Fibroblast of villous mesenchyme (primary cell): ENCODE measurements at regions not wholly inside any gene's neighbourhood (a gene's known extent, or its start where the extent isn't known, plus 50 kb on each side); places are given as distances from the start of the nearest gene placed in this dataset.

ENCODE experiments used
- DNase-seq: peaks from one replicate; pipeline ENCODE4 v3.0.0-alpha.2; 2010; ENCODE audit warnings: low read depth
- H3K4me3 ChIP-seq: 2 replicates; pipeline ENCODE4 v1.5.1; 2011; ENCODE audit warnings: low read depth, mild to moderate bottlenecking, low read length
- CTCF ChIP-seq: IDR thresholded peaks from 2 replicates; pipeline ENCODE4 v1.5.1; 2012; ENCODE audit warnings: low read depth, mild to moderate bottlenecking, low read length; ENCODE audit not compliant: insufficient read depth

GRCh38 chr6:156351346-156351966 is 425.7 kb upstream of the ARID1B start:
- H3K4me3 ChIP-seq = no peak overlapping the region
- no peak for DNase-seq
- no peak for TF ChIP-seq CTCF

- TF ChIP-seq CTCF = no peak
These were observed 426.8 kb upstream of the ARID1B start for GRCh38 chr6:156350337-156350736.

GRCh38 chr6:156348849-156349248 is 428.3 kb upstream of the ARID1B start:
- no peak for TF ChIP-seq CTCF
- H3K4me3 ChIP-seq = no peak overlapping the region
- no peak for DNase-seq

More at GRCh38 chr6:156350337-156350736, 426.8 kb upstream of the ARID1B start:
- DNase-seq = no peak
- no peak overlapping the region for H3K4me3 ChIP-seq

- DNase-seq = no peak
- no peak overlapping the region for H3K4me3 ChIP-seq
These were observed 428.8 kb upstream of the ARID1B start for GRCh38 chr6:156348424-156348823.

GRCh38 chr6:156347656-156348055 is 429.5 kb upstream of the ARID1B start:
- H3K4me3 ChIP-seq = no peak overlapping the region
- no peak for TF ChIP-seq CTCF
- no peak for DNase-seq

More at GRCh38 chr6:156348424-156348823, 428.8 kb upstream of the ARID1B start:
- TF ChIP-seq CTCF = no peak

- H3K4me3 ChIP-seq = no peak overlapping the region
- TF ChIP-seq CTCF = no peak
- no peak for DNase-seq
These were observed 429.9 kb upstream of the ARID1B start for GRCh38 chr6:156347246-156347645.

- DNase-seq = no peak
- no peak for TF ChIP-seq CTCF
- no peak overlapping the region for H3K4me3 ChIP-seq
These were observed 431.5 kb upstream of the ARID1B start for GRCh38 chr6:156345700-156346099.
